ENCODE measurements at regions not wholly inside any gene's neighbourhood (a gene's known extent, or its start where the extent isn't known, plus 50 kb on each side); places are given as distances from the start of the nearest gene placed in this dataset.

- TF ChIP-seq PKNOX1 (IDR thresholded peaks at IDR 0.05): no peak
- no peak for TF ChIP-seq CTCF (IDR thresholded peaks at IDR 0.05 in 2 of 3, conservative IDR thresholded peaks at IDR 0.05 in 1 of 3; ENCODE audit: insufficient read depth in 2 of 3, low read depth in 1 of 3, low read length in 3 of 3)
- TF ChIP-seq KDM1A (IDR thresholded peaks at IDR 0.05): no peak
- no peak for TF ChIP-seq POLR2A (conservative IDR thresholded peaks at IDR 0.05)
- no peak for TF ChIP-seq ATF2 (CRISPR knock-in tag; IDR thresholded peaks at IDR 0.05)
- TF ChIP-seq ATF6 (CRISPR knock-in tag; IDR thresholded peaks at IDR 0.05): no peak
These were observed 402.8 kb downstream of the FOXG1 start for GRCh38 chr14:29169408-29169807.
